Right lobe of liver (tissue), 6 donors: ENCODE measurements at regions not wholly inside any gene's neighbourhood (a gene's known extent, or its start where the extent isn't known, plus 50 kb on each side); places are given as distances from the start of the nearest gene placed in this dataset.
A peak's percentile ranks its signal among the peaks of the same experiment; 100 is the strongest.

Experiments used
- ATAC-seq, 4 donors: fragments of 200-7000 bp; cut with Tn5 transposase; one replicate each; pipeline ENCODE4 v1.9.1; 2020; ENCODE audit warnings: mild to moderate bottlenecking in 4 of 4, moderate library complexity in 4 of 4
- DNase-seq, 3 donors: peaks; one replicate each; pipeline ENCODE4 v3.0.0-alpha.2; 2020
- H3K27ac ChIP-seq, 3 donors: fragments of 200-600 bp; one replicate each; pipeline ENCODE4 v1.8.0; 2022
- H3K27me3 ChIP-seq, 2 donors: fragments of 200-600 bp; one replicate each; pipeline ENCODE4 v1.8.0; 2022
- H3K36me3 ChIP-seq, 4 donors: fragments of 200-600 bp; sonication (generic) in 1 of 4; one replicate each; pipeline versions ENCODE4 v1.5.1 to v1.8.0; 2017 to 2022; ENCODE audit warnings: control low read depth in 1 of 4
- H3K4me1 ChIP-seq, 4 donors: fragments of 200-600 bp; sonication (generic) in 1 of 4; one replicate each; pipeline versions ENCODE4 v1.5.1 to v1.8.0; 2017 to 2022; ENCODE audit warnings: control low read depth in 1 of 4
- H3K4me3 ChIP-seq, 3 donors: fragments of 200-600 bp; one replicate each; pipeline ENCODE4 v1.8.0; 2022
- H3K9me3 ChIP-seq, 4 donors: fragments of 200-600 bp; sonication (generic) in 1 of 4; one replicate each; pipeline versions ENCODE4 v1.5.1 to v1.8.0; 2017 to 2022; ENCODE audit warnings: control low read depth in 1 of 4
- POLR2A ChIP-seq: fragments of 450-650 bp; IDR thresholded peaks from one replicate; pipeline ENCODE4 v1.6.1; 2017; ENCODE audit warnings: antibody characterized with exemption, mild to moderate bottlenecking
- WGBS: methylation state at CpG from one replicate; pipeline ENCODE4 v1.1.6; 2018; ENCODE audit warnings: low coverage, low lambda C conversion rate; ENCODE audit not compliant: insufficient coverage; ENCODE audit errors: missing lambda C conversion rate; 5-methylcytosine and 5-hydroxymethylcytosine counted together
- intact Hi-C, 2 donors: fragments of 100-400 bp; cut with DNase I; formaldehyde crosslinking; loops; one replicate each; pipeline versions ENCODE4 v1.11.2 to v1.14.1; 2022
- TF ChIP-seq, protein P1 (sequence below), 4 donors: fragments of 200-600 bp in 3 of 4; fragments of 450-650 bp in 1 of 4; IDR thresholded peaks; one replicate each; pipeline versions ENCODE4 v1.5.1 to v1.8.0; 2016 to 2022; ENCODE audit warnings: antibody characterized with exemption in 4 of 4, mild to moderate bottlenecking in 2 of 4
- donor health status: DM: no; HTN: yes; CAD: no.
- donor health status: DM: no; HTN: no; CAD: no.
- donor health status: DM: no; HTN: no; CAD: no.
- donor health status: DM: no; HTN: yes; CAD: no.
- donor health status: DM: no; HTN: yes; CAD: no.

GRCh38 chr5:124859556-124860290 lies 113.3 kb upstream of the ZNF608 start:
- TF ChIP-seq, protein P1, sequence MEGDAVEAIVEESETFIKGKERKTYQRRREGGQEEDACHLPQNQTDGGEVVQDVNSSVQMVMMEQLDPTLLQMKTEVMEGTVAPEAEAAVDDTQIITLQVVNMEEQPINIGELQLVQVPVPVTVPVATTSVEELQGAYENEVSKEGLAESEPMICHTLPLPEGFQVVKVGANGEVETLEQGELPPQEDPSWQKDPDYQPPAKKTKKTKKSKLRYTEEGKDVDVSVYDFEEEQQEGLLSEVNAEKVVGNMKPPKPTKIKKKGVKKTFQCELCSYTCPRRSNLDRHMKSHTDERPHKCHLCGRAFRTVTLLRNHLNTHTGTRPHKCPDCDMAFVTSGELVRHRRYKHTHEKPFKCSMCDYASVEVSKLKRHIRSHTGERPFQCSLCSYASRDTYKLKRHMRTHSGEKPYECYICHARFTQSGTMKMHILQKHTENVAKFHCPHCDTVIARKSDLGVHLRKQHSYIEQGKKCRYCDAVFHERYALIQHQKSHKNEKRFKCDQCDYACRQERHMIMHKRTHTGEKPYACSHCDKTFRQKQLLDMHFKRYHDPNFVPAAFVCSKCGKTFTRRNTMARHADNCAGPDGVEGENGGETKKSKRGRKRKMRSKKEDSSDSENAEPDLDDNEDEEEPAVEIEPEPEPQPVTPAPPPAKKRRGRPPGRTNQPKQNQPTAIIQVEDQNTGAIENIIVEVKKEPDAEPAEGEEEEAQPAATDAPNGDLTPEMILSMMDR (IDR thresholded peaks at IDR 0.05), result no peak
- TF ChIP-seq POLR2A, result no peak
- no peak for DNase-seq

DNA sequence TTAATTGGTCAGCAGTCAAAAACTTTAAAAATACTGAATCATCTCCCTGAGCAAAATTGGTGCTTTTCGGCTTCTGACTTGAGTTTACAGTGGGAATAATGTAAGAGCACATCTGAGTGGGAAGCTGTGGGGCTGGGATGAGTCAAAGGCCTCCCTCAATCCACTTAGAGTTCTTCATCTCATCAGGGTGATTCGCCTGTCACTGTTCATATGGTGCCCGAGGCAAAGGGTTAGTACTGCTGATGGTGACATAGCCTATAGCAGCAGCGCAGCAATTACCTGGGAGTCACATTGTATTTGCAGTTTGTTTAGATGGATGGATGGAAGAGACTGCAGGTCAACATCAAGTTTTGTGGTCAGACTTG lies 113.8 kb upstream of the ZNF608 start:
- H3K27me3 ChIP-seq, result no peaks in the 10 kb centered on the region
- H3K36me3 ChIP-seq, result no peaks in the 10 kb centered on the region
- DNase-seq (no peak), ATAC-seq (no peak)
- 87% methylated on average over 3 of the region's 4 CpGs for WGBS
- no peak for TF ChIP-seq POLR2A
- TF ChIP-seq, protein P1 (IDR thresholded peaks at IDR 0.05), result no peak
- no peaks in the 10 kb centered on the region for H3K4me1 ChIP-seq
- no peak overlapping the region for H3K4me3 ChIP-seq
- intact Hi-C loops, result no loop called here
- H3K27ac ChIP-seq, result no peak overlapping the region
- no peaks in the 10 kb centered on the region for H3K9me3 ChIP-seq

More at GRCh38 chr5:124859556-124860290, 113.3 kb upstream of the ZNF608 start:
- Histone ChIP-seq H3K9me3 (no peaks in the 10 kb centered on the region), H3K4me1 (no peaks in the 10 kb centered on the region), H3K27me3 (no peaks in the 10 kb centered on the region), H3K27ac (no peak overlapping the region), H3K4me3 (no peak overlapping the region), H3K36me3 (no peaks in the 10 kb centered on the region)
- no peak for ATAC-seq
- 56% methylated on average over 3 of the region's 3 CpGs for WGBS
- intact Hi-C loops, result no loop called here

- intact Hi-C loops, result no loop called here
- peaks cover 0 to 4% (median 0%) of the 10 kb centered on the region in 4 donors for H3K4me1 ChIP-seq
- no peak for TF ChIP-seq POLR2A
- TF ChIP-seq, protein P1 (IDR thresholded peaks at IDR 0.05), result no peak
- no peak overlapping the region for H3K27ac ChIP-seq
- ATAC-seq (no peak), DNase-seq (no peak)
- H3K4me3 ChIP-seq, result no peak overlapping the region
- no peaks in the 10 kb centered on the region for H3K27me3 ChIP-seq
- H3K36me3 ChIP-seq, result no peaks in the 10 kb centered on the region
- H3K9me3 ChIP-seq, result no peaks in the 10 kb centered on the region
- WGBS, result 84% methylated on average over 3 of the region's 3 CpGs
Measured at GRCh38 chr5:124865066-124865465, 118.6 kb upstream of the ZNF608 start.

- intact Hi-C loops, result no loop called here
- H3K36me3 ChIP-seq, result no peaks in the 10 kb centered on the region
- TF ChIP-seq, protein P1 (IDR thresholded peaks at IDR 0.05), result no peak
- no peak for TF ChIP-seq POLR2A
- peaks cover 0 to 4% (median 0%) of the 10 kb centered on the region in 4 donors for H3K4me1 ChIP-seq
- peak in 1 of 4 donors; percentile 22 for ATAC-seq
- no peaks in the 10 kb centered on the region for H3K9me3 ChIP-seq
- H3K4me3 ChIP-seq, result no peak overlapping the region
- no peak for DNase-seq
- H3K27me3 ChIP-seq, result no peaks in the 10 kb centered on the region
- no peak overlapping the region for H3K27ac ChIP-seq
- 60% methylated on average over 4 of the region's 4 CpGs for WGBS
Measured at GRCh38 chr5:124865603-124866354, 119.3 kb upstream of the ZNF608 start.
